ENCODE measurements at regions not wholly inside any gene's neighbourhood (a gene's known extent, or its start where the extent isn't known, plus 50 kb on each side); places are given as distances from the start of the nearest gene placed in this dataset.

DNA sequence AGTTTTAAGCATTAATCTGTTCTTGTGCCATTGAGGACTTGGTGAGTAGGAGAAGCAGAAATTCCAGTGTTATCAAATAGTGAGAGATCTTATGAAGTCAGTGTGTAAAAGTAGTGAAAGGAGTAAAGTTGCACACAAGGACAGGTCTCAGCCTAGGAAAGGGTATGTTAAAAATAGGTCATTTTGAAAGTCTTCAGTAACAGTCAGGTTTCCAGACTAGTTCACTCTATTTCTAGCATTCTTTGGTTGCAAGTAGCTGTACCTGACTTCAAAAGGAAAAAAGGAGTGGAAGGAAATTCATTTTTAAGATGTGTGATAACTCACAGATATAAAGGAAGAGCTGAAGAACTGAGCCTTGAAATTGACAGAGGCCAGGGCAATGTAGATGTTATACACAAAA, 250.1 kb upstream of the SATB1 start (continued):
- TF ChIP-seq, protein P1, sequence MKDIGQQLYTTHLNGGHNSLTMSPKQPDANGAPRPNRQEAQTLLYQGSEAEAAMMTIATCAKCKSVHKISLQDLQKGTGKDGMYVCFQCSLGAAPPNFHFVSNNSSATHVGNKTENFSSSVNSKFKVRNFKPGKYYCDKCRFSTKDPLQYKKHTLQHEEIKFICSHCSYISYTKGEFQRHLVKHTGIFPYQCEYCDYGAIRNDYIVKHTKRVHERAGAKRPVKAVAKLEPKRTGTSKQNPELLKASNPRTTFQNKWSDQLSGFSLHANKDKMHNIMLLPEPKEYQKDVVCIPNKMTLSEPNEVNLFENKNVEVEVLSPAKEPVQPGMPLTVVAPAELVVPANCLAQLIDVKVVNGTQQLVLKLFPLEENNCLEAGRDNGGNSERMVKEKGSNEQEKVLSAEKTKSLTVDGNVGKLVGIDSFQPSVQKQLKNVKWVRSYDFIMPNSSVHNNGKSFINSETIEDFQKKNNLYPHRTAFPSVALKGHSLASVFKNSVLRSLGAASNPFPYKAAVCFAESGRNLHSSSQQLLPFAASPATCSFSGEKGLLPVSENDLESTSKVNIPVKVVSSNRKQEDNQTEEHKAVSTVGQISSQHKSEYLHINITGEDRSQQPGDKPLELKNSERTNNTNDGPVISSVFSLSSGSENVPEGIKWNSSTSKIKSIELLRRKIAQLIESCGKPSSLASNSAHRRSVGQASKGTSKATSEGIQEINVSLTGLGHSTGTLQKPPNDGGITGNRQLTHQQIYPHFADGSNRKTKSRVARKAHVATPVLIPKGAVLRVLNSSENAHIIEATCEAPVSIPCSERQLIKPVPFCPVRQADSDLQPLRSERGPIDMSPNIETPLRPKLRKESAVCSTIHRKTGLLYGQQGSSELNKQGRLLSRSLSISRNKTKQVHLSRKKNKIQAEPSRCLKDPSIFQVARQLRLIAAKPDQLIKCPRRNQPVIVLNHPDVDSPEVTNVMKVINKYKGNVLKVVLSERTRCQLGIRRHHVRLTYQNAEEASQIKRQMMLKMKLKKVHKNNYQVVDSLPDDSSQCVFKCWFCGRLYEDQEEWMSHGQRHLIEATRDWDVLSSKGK (CRISPR knock-in tag; IDR thresholded peaks at IDR 0.05) = no peak

DNA sequence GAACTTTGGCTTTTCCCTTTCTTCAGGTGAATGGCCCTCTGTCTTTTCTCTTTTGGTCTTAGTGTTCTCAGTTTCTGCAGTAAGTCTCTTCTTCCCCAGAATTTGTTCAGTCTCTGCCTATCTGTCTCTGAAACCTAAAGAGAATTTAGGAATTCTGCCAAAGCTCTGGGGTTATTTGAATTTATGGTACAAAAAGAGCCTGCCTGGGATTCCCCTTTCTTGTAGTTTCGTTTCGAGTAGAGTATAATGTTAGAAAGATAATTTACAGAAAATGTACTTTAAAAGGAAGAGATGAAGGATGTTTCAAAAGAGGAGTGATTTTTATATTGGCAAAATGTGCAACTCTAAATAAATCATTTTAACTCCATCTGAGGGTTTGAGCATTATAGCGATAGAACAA, 247.4 kb upstream of the SATB1 start:
- H3K4me3 ChIP-seq = no peak overlapping the region
- H3K27ac ChIP-seq (ENCODE audit: extremely low read depth, low read depth, low read length) = no peak overlapping the region
- H3K4me1 ChIP-seq (replicated peaks in 1 of 2; ENCODE audit: control insufficient read depth in 2 of 2, insufficient read depth in 2 of 2, low read length in 2 of 2) = no peaks in the 10 kb centered on the region
- no peak overlapping the region for H3K4me2 ChIP-seq (ENCODE audit: insufficient read depth, low read length)
- no peak overlapping the region for H3K9ac ChIP-seq (ENCODE audit: insufficient read depth in 1 of 2, low read depth in 2 of 2, low read length in 2 of 2)
- H3K9me3 ChIP-seq (replicated peaks; ENCODE audit: control insufficient read depth, insufficient read depth, low read depth, low read length) = peaks cover 3% of the 10 kb centered on the region
- no peak overlapping the region for H2AFZ ChIP-seq (ENCODE audit: low read depth, low read length)
- no peaks in the 10 kb centered on the region for H3K9me1 ChIP-seq (ENCODE audit: control insufficient read depth, insufficient read depth, low read length)
- in situ Hi-C loops (cut with MboI) (no loop called here), intact Hi-C loops (cut with micrococcal nuclease) (no loop called here)
- no peak for ATAC-seq
- no peaks in the 10 kb centered on the region for H3K36me3 ChIP-seq (ENCODE audit: control insufficient read depth, insufficient read depth, low read length)
- DNase-seq (ENCODE audit: extremely low read depth in 1 of 4, low spot score in 3 of 4) = no peak
- no peaks in the 10 kb centered on the region for H3K27me3 ChIP-seq (ENCODE audit: control insufficient read depth in 2 of 2, insufficient read depth in 2 of 2, low read length in 2 of 2)
- H4K20me1 ChIP-seq (replicated peaks; ENCODE audit: control insufficient read depth, insufficient read depth, low read length) = no peaks in the 10 kb centered on the region
- no TSS peak for BruUV-seq (replicated peaks)
- WGBS (ENCODE audit: insufficient coverage, low coverage, missing lambda C conversion rate) = 1% methylated on average over 3 of the region's 3 CpGs
- no peak for FAIRE-seq
- no peaks in the 10 kb centered on the region for H3K79me2 ChIP-seq (ENCODE audit: control insufficient read depth, insufficient read depth, low read length)
- ChIA-PET CTCF (ENCODE audit: low intra/inter-chr PET ratio) (no interaction called here), POLR2A (no interaction called here)
- no peak for TF ChIP-seq PTBP1 (IDR thresholded peaks at IDR 0.05; ENCODE audit: low read depth, low read length)
- no peak for TF ChIP-seq XRCC5 (IDR thresholded peaks at IDR 0.05; ENCODE audit: low read depth, low read length)
- no peak for TF ChIP-seq FOXK1 (CRISPR knock-in tag; IDR thresholded peaks at IDR 0.05; ENCODE audit: borderline replicate concordance)
- TF ChIP-seq NR2C2 (CRISPR knock-in tag; IDR thresholded peaks at IDR 0.05) = no peak
- TF ChIP-seq NR2C2 (tag; IDR thresholded peaks at IDR 0.05) = no peak
- no peak for TF ChIP-seq MYBL2 (IDR thresholded peaks at IDR 0.05; ENCODE audit: low read depth)
- no peak for TF ChIP-seq MYBL2 (CRISPR knock-in tag; IDR thresholded peaks at IDR 0.05; ENCODE audit: borderline replicate concordance)
- TF ChIP-seq TRIM28 (IDR thresholded peaks at IDR 0.05) = no peak
- TF ChIP-seq DNMT1 (IDR thresholded peaks at IDR 0.05) = no peak

Data from K562 (cell line).